Activated CD8-positive, alpha-beta memory T cell treated with anti-CD3 and anti-CD28 coated beads, Interleukin-2, amount 50 U/mL, for 4 hours (primary cell): ENCODE measurements at regions not wholly inside any gene's neighbourhood (a gene's known extent, or its start where the extent isn't known, plus 50 kb on each side); places are given as distances from the start of the nearest gene placed in this dataset.

Experiments
- DNase-seq: peaks from one replicate; pipeline ENCODE4 v3.0.0-alpha.2; 2020

DNA sequence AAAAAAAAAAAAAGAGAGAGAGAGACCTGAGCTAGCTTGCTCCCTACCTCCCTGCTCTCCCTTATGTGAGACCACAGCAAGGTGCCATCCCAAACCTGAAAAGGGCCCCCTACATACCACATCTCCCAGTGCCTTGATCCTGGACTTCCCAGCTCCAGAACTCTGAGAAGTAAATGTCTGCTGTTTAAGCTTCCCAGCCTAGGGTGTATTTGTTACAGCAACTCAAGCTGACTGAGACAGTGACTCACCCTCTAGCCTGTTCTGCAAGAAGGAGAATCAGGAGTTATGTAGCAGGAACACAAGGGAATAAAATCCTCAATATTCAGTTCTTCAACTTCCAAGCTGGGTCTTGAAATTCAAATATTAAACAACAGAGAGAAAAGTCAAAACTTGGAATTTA is 52.1 kb upstream of the TMEM72 start:
- no peak for DNase-seq

DNA sequence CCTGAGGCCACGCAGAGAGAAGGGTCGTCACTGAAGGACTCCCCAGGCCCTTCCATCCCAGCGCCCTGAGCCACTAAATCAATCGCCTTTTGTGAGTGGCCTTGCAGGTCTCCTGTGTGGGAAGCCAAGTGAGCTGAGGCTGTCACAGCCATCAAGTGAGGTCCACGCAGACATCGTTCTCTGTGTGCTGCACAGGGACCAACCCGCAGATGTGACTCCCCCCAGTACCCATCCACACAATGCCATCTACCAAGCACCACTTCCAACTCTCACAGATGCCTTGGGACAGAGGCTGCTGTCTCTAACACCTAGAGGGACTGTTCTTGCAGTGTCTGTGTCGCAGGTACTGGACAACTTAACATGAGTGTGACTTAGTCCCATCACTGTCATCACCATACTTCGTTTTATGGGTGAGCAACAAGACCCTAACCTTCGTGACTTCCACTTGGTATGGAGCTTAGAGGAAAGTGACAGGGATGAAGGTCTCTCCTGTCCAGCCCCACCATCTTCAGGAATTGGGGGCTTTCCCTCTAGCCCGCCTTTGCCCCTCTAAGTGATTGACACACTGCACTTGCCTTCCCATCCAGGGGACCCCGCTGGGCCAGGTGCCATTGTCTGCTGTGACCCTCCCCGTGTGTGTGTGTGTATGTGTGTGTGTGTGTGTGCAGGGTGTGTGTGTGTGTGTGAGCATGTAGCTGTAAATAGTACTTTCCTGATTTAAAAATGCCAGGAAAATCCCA is 51.4 kb upstream of the TMEM72 start:
- DNase-seq: no peak

DNA sequence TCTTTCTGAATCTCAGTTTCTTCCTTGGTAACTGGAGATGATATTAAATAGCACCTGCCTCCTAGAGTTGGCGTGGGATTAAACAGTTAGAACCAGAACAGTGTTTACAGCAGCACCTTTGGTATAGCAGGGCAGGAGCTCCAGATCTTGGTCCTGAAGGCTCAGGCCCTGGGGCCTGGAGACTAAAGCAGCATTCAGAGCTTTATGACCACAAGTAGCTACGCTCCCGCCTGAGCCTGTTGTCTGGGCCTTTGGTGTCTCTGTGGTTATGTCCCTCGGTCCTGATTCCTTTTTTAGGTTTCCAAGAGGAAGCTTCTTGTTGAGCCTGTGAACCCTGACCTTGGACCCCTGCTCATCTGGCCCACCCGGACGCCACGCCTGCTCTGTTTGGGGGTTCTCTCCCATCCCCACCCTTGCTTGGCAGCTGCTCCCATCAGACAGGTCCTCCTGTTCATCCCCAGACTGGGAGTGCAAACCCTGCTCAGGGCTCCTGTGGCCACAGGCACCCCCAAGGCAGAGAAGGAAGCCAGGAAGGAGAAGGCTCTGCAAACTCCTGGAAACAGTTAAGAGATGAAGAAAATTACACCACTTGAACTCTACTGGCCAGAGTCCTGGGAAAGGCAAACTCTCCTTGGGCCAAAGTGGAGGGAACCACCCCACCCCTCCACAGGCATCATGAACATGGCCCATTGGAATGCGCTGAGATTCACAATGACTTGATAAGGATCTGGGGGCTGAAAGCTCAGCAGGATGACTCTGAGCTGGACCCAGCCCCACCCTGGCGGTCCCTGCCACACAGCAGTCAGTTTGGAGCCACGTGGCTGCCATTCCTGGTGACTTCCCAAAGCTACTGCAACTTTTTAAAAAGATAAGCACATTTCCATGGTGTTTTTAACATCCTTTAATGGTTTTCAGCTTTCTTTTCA is 50.1 kb upstream of the TMEM72 start:
- no peak for DNase-seq
